Middle frontal gyrus (tissue), 1 donor: ENCODE measurements at regions not wholly inside any gene's neighbourhood (a gene's known extent, or its start where the extent isn't known, plus 50 kb on each side); places are given as distances from the start of the nearest gene placed in this dataset.

Experiments
- DNase-seq: peaks from one replicate; pipeline ENCODE4 v3.0.0-alpha.2; 2015; ENCODE audit warnings: low spot score; ENCODE audit errors: extremely low spot score

DNA sequence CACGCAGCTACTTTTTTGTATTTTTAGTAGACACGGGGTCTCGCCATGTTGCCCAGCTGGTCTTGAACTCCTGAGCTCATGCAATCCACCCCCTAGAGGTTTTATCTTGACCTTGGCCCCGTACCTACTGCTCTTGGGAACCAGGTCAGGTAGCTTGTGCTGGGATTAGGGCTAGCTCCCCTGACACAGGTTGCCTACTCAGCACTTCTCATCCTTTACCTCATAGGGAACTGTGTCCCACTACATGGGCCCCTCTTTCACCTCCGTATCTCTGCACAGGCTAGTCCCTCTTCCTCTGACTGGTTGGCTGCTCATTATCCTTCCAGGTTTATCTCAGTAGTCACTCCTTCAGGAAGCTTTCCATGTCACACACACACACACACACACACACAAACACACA is 58.0 kb upstream of the ITPRID1 start:
- DNase-seq, result no peak

DNA sequence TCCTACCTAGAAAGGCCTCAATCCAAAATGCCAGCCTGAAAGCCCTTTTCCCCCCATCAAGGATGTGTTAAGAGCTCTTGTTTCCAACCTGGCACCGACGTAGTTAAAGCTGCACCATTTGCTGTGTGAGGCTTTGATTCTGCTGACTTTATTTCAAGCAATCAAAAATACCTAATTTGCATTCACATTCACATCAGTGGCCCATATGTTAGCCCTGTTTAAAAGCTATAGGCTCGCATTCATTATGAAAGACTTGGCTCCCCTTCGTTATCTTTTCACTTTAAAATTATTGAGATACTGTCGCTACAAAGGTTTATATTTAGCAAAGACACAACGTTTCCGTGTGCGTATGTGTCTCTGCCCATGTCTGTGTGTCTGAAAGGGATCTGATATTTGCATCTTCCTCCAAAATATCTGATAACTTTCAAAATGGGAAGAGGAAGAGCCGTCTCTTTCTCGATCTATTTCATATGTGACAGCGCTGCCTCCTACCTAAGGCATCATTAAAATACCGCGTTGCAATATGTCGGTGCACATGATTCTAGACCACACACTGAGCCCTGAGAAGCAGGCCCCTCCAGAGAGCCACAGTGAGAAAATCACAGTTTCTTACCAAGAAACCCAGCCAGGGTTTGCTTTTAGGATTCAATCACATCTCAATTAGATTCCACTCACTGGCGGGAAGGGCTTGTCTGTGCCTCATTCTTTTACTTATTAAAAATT is 57.1 kb upstream of the ITPRID1 start:
- no peak for DNase-seq

DNA sequence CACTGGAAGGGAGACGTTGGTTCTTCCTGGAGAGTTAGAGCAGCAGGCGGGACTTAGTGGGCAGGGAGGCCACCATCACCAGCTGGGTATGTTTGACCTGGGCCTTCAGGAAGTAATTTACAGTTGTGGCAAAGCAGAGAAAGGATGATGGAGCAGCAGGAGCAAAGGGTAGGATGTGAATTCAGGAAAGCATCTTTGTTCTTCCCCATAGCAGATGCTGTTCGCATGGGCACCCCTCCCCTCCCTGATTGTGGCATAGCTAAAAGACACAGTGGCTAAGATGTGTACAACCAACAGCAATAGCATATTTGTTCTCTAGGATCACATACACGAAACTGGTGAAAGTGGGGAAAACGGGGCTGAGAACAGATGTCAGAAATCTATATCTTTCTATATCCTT is 56.3 kb upstream of the ITPRID1 start:
- no peak for DNase-seq

DNA sequence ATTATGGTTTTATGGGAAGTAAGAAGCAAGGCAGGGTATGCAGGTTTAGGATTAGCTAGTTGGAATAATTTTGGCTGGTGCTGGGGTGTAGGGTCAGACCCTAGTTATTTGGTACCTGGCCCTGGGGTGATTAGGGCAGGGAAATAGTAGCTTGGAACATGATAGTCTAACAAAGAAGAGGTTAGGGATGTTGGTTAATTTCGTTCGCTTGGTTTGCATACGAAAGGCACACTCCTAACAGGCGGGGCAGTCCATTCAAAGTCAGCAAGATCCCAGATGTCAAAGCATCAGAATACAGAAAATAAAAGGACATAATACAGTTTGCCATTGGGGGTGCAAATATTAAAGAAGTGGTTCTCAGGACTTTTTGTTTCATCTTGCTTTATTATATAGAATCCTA is 55.7 kb upstream of the ITPRID1 start:
- no peak for DNase-seq

DNA sequence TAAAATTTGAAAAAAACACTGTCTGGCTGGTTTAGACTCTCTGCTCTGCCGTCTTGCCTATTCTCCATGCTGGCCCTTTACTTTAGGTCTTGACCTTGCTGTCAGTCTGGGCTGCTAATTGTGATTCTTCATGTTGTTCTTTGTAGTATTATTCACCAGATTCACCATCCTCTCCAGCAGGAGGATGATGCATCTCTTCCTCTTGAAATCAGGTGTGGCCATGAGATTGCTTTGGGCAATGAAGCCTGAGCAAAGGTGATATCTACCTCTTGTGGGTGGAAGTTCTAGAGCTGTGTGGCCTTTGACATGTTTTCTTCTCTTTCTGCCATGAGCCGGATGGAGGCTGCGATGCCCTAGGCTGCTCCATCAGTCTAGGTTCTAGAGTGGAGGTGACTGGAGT is 51.3 kb upstream of the ITPRID1 start:
- DNase-seq, result no peak
